ENCODE measurements at regions not wholly inside any gene's neighbourhood (a gene's known extent, or its start where the extent isn't known, plus 50 kb on each side); places are given as distances from the start of the nearest gene placed in this dataset.

DNA sequence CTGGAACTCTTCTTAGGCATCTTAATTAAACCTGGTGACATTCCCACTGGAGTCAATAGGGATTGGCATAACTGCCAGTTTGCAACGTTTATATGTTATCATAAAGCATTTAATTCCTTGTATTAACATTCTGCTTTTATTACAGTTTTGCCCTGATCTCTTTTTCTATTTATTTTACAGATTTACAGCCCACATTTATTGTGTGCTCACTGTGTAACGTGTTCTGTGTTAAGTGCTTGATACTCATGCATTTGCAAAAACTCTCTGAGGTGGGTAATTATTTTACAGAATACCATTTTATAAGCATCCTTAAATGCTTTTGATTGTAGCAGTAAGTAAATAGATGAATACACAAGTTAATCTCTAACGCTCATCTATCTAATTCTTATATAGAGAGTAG, 341.5 kb upstream of the FAR2 start (continued):
- TF ChIP-seq, protein P1, sequence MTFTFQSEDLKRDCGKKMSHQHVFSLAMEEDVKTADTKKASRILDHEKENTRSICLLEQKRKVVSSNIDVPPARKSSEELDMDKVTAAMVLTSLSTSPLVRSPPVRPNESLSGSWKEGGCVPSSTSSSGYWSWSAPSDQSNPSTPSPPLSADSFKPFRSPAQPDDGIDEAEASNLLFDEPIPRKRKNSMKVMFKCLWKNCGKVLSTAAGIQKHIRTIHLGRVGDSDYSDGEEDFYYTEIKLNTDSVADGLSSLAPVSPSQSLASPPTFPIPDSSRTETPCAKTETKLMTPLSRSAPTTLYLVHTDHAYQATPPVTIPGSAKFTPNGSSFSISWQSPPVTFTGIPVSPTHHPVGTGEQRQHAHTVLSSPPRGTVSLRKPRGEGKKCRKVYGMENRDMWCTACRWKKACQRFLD (tag by site-specific recombination; IDR thresholded peaks at IDR 0.05): no peak
- TF ChIP-seq EGR2 (tag by site-specific recombination; IDR thresholded peaks at IDR 0.05; ENCODE audit: low read depth) (no peak), ZNF394 (tag by site-specific recombination; IDR thresholded peaks at IDR 0.05; ENCODE audit: borderline replicate concordance) (no peak), TRIM28 (IDR thresholded peaks at IDR 0.05; ENCODE audit: borderline replicate concordance, low read length) (no peak), ZNF664 (tag by site-specific recombination; IDR thresholded peaks at IDR 0.05) (no peak), ZNF302 (tag by site-specific recombination; IDR thresholded peaks at IDR 0.05; ENCODE audit: low read depth) (no peak)

DNA sequence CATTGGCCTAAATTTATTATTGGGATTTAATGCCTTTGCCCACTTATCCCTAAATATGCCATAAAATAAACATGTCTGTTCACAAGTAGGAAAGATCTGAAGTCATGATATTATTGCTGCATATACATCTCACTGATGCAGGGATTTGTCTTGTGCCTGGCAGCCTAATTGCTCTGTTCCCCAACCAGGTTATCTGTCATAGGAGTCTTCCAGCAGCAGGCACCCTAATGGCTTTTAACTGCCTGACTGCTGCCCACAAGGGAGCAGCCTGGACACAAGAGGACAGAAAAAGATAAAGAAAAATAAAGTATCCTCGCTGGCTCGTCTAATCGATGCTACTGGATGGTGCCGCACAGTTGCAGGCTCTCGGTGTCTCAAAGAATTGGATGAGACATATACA, 337.6 kb upstream of the FAR2 start:
- no peaks in the 10 kb centered on the region for H3K9me3 ChIP-seq (ENCODE audit: control insufficient read depth, insufficient read depth, low read depth, low read length)
- no peaks in the 10 kb centered on the region for H3K4me1 ChIP-seq (ENCODE audit: control insufficient read depth, insufficient read depth, low read length)
- H3K36me3 ChIP-seq (ENCODE audit: control insufficient read depth in 2 of 2, insufficient read depth in 1 of 2, low read length in 2 of 2): no peaks in the 10 kb centered on the region
- POLR2A ChIA-PET: no interaction called here
- TF ChIP-seq ZNF146 (tag by site-specific recombination; IDR thresholded peaks at IDR 0.05) (no peak), KLF16 (tag by site-specific recombination; IDR thresholded peaks at IDR 0.05) (no peak), ZNF248 (tag by site-specific recombination; IDR thresholded peaks at IDR 0.05) (no peak), ZNF610 (tag by site-specific recombination; IDR thresholded peaks at IDR 0.05; ENCODE audit: borderline replicate concordance) (no peak), ZNF112 (tag by site-specific recombination; IDR thresholded peaks at IDR 0.05) (no peak), OVOL3 (tag by site-specific recombination; IDR thresholded peaks at IDR 0.05) (no peak), ZSCAN30 (tag by site-specific recombination; IDR thresholded peaks at IDR 0.05) (no peak), KLF10 (tag by site-specific recombination; IDR thresholded peaks at IDR 0.05) (no peak), GLIS2 (tag by site-specific recombination; IDR thresholded peaks at IDR 0.05) (no peak), ZNF155 (tag by site-specific recombination; IDR thresholded peaks at IDR 0.05) (no peak), GLI2 (tag by site-specific recombination; IDR thresholded peaks at IDR 0.05; ENCODE audit: borderline replicate concordance, low read depth) (no peak), ZNF132 (tag by site-specific recombination; IDR thresholded peaks at IDR 0.05; ENCODE audit: borderline replicate concordance) (no peak), ZNF2 (tag by site-specific recombination; IDR thresholded peaks at IDR 0.05) (no peak), ZNF701 (tag by site-specific recombination; IDR thresholded peaks at IDR 0.05) (no peak), ZFP3 (tag by site-specific recombination; IDR thresholded peaks at IDR 0.05; ENCODE audit: low read depth) (no peak), ZNF394 (tag by site-specific recombination; IDR thresholded peaks at IDR 0.05; ENCODE audit: borderline replicate concordance) (no peak)
- TF ChIP-seq, protein P2, sequence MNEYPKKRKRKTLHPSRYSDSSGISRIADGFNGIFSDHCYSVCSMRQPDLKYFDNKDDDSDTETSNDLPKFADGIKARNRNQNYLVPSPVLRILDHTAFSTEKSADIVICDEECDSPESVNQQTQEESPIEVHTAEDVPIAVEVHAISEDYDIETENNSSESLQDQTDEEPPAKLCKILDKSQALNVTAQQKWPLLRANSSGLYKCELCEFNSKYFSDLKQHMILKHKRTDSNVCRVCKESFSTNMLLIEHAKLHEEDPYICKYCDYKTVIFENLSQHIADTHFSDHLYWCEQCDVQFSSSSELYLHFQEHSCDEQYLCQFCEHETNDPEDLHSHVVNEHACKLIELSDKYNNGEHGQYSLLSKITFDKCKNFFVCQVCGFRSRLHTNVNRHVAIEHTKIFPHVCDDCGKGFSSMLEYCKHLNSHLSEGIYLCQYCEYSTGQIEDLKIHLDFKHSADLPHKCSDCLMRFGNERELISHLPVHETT (tag by site-specific recombination; IDR thresholded peaks at IDR 0.05): no peak
- TF ChIP-seq, protein P3, sequence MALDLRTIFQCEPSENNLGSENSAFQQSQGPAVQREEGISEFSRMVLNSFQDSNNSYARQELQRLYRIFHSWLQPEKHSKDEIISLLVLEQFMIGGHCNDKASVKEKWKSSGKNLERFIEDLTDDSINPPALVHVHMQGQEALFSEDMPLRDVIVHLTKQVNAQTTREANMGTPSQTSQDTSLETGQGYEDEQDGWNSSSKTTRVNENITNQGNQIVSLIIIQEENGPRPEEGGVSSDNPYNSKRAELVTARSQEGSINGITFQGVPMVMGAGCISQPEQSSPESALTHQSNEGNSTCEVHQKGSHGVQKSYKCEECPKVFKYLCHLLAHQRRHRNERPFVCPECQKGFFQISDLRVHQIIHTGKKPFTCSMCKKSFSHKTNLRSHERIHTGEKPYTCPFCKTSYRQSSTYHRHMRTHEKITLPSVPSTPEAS (tag by site-specific recombination; IDR thresholded peaks at IDR 0.05): no peak
- TF ChIP-seq, protein P4, sequence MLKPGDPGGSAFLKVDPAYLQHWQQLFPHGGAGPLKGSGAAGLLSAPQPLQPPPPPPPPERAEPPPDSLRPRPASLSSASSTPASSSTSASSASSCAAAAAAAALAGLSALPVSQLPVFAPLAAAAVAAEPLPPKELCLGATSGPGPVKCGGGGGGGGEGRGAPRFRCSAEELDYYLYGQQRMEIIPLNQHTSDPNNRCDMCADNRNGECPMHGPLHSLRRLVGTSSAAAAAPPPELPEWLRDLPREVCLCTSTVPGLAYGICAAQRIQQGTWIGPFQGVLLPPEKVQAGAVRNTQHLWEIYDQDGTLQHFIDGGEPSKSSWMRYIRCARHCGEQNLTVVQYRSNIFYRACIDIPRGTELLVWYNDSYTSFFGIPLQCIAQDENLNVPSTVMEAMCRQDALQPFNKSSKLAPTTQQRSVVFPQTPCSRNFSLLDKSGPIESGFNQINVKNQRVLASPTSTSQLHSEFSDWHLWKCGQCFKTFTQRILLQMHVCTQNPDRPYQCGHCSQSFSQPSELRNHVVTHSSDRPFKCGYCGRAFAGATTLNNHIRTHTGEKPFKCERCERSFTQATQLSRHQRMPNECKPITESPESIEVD (tag by site-specific recombination; IDR thresholded peaks at IDR 0.05): no peak
- CTCF ChIA-PET: no interaction called here
- H3K27ac ChIP-seq (ENCODE audit: extremely low read depth, low read depth, low read length): no peak overlapping the region
- H3K4me3 ChIP-seq (ENCODE audit: low read depth, low read length): no peak overlapping the region

Measured in HEK293 (cell line).